ENCODE measurements at regions not wholly inside any gene's neighbourhood (a gene's known extent, or its start where the extent isn't known, plus 50 kb on each side); places are given as distances from the start of the nearest gene placed in this dataset.

- DNase-seq (ENCODE audit: low spot score) = no peak
Observed at GRCh38 chr1:212225871-212226302, 59.3 kb upstream of the PPP2R5A start.

GRCh38 chr1:212226467-212226866, 58.7 kb upstream of the PPP2R5A start:
- DNase-seq (ENCODE audit: low spot score) = no peak

- DNase-seq (ENCODE audit: low spot score) = no peak
Observed at GRCh38 chr1:212228076-212228475, 57.1 kb upstream of the PPP2R5A start.

GRCh38 chr1:212228591-212229119, 56.6 kb upstream of the PPP2R5A start:
- DNase-seq (ENCODE audit: low spot score) = no peak

- no peak for DNase-seq (ENCODE audit: low spot score)
Observed at GRCh38 chr1:212229654-212230053, 55.6 kb upstream of the PPP2R5A start.

- DNase-seq (ENCODE audit: low spot score) = no peak
Observed at GRCh38 chr1:212230329-212230728, 54.9 kb upstream of the PPP2R5A start.

- no peak for DNase-seq (ENCODE audit: low spot score)
Observed at GRCh38 chr1:212231372-212231771, 53.8 kb upstream of the PPP2R5A start.

GRCh38 chr1:212232090-212232489, 53.1 kb upstream of the PPP2R5A start:
- no peak for DNase-seq (ENCODE audit: low spot score)

GRCh38 chr1:212233321-212233720, 51.9 kb upstream of the PPP2R5A start:
- DNase-seq (ENCODE audit: low spot score) = no peak

- no peak for DNase-seq (ENCODE audit: low spot score)
Observed at GRCh38 chr1:212234431-212235395, 50.5 kb upstream of the PPP2R5A start.
